OCI-LY3 (cell line): ENCODE measurements at regions not wholly inside any gene's neighbourhood (a gene's known extent, or its start where the extent isn't known, plus 50 kb on each side); places are given as distances from the start of the nearest gene placed in this dataset.

Experiments used
- H2AFZ ChIP-seq: fragments of 200-600, 300-600 bp; shearing (Covaris generic); 2 replicates; pipeline ENCODE4 v1.6.0; 2014; ENCODE audit warnings: antibody characterized with exemption, low read depth, low read length
- H3K27ac ChIP-seq: fragments of 200-600, 300-600 bp; sonication (generic); 2 replicates; pipeline ENCODE4 v1.5.1; 2014; ENCODE audit warnings: mild to moderate bottlenecking, low read length, moderate library complexity, mixed read lengths
- H3K27me3 ChIP-seq: fragments of 200-600, 300-600 bp; sonication (generic); 2 replicates; pipeline ENCODE4 v1.6.1; 2014; ENCODE audit warnings: low read depth, low read length, mixed read lengths
- H3K36me3 ChIP-seq: fragments of 200-600, 300-600 bp; sonication (generic); replicated peaks from 2 replicates; pipeline ENCODE3; 2014; ENCODE audit warnings: low read depth, low read length, mixed read lengths
- H3K4me1 ChIP-seq: fragments of 300-600, 200-600 bp; sonication (generic); 2 replicates; pipeline ENCODE4 v1.6.1; 2014; ENCODE audit warnings: low read length, mixed read lengths
- H3K4me2 ChIP-seq: fragments of 200-600, 300-600 bp; sonication (generic); 2 replicates; pipeline ENCODE4 v1.6.1; 2014; ENCODE audit warnings: low read length, mixed read lengths
- H3K4me3 ChIP-seq: fragments of 300-600, 200-600 bp; sonication (generic); 2 replicates; pipeline ENCODE4 v1.5.1; 2014; ENCODE audit warnings: antibody characterized with exemption, mild to moderate bottlenecking, low read length, moderate library complexity
- H3K79me2 ChIP-seq: fragments of 300-600, 200-600 bp; shearing (Covaris generic); 2 replicates; pipeline ENCODE4 v1.6.1; 2014; ENCODE audit warnings: mild to moderate bottlenecking, low read length, mixed read lengths
- H3K9ac ChIP-seq: fragments of 300-600, 200-600 bp; shearing (Covaris generic); 2 replicates; pipeline ENCODE4 v1.6.0; 2014; ENCODE audit warnings: mild to moderate bottlenecking, low read length, moderate library complexity
- H3K9me3 ChIP-seq: fragments of 200-600, 300-600 bp; shearing (Covaris generic); 2 replicates; pipeline ENCODE4 v1.6.1; 2014; ENCODE audit warnings: low read length, mixed read lengths; ENCODE audit not compliant: insufficient read depth
- H4K20me1 ChIP-seq: fragments of 200-600, 300-600 bp; sonication (generic); 2 replicates; pipeline ENCODE4 v1.6.1; 2016; ENCODE audit warnings: low read length, mixed read lengths; ENCODE audit not compliant: insufficient read depth
- EZH2phosphoT487 ChIP-seq: fragments of 200-600 bp; shearing (Covaris generic); IDR thresholded peaks from 2 replicates; pipeline ENCODE4 v1.6.1; 2018; ENCODE audit warnings: antibody characterized with exemption, mixed run types, low read depth
- TF ChIP-seq, protein P1 (sequence below): fragments of 200-600, 300-600 bp; sonication (generic); IDR thresholded peaks from 2 replicates; pipeline ENCODE4 v1.5.1; 2014; ENCODE audit warnings: antibody characterized with exemption, low read length, low read depth

DNA sequence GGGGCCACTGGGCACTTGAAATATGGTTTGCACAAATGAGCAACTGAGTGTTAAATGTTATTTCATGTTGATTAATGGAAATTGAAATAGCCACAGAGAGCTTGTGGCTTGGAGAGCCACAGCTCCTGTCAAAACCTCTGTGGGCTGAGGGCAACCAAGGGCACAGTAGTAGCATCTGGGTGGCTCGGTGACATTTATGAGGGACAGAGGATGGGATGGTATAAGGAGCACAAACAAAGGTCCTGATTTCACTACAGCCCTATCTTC is 215.9 kb downstream of the SOX9 start:
- TF ChIP-seq EZH2phosphoT487: no peak
- TF ChIP-seq, protein P1, sequence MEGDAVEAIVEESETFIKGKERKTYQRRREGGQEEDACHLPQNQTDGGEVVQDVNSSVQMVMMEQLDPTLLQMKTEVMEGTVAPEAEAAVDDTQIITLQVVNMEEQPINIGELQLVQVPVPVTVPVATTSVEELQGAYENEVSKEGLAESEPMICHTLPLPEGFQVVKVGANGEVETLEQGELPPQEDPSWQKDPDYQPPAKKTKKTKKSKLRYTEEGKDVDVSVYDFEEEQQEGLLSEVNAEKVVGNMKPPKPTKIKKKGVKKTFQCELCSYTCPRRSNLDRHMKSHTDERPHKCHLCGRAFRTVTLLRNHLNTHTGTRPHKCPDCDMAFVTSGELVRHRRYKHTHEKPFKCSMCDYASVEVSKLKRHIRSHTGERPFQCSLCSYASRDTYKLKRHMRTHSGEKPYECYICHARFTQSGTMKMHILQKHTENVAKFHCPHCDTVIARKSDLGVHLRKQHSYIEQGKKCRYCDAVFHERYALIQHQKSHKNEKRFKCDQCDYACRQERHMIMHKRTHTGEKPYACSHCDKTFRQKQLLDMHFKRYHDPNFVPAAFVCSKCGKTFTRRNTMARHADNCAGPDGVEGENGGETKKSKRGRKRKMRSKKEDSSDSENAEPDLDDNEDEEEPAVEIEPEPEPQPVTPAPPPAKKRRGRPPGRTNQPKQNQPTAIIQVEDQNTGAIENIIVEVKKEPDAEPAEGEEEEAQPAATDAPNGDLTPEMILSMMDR: no peak

GRCh38 chr17:72338304-72338703 is 217.5 kb downstream of the SOX9 start:
- Histone ChIP-seq H3K9ac (no peak overlapping the region), H3K9me3 (no peaks in the 10 kb centered on the region), H4K20me1 (no peaks in the 10 kb centered on the region), H3K27me3 (peaks cover 29% of the 10 kb centered on the region), H3K27ac (no peak overlapping the region), H3K4me2 (no peak overlapping the region), H3K79me2 (no peaks in the 10 kb centered on the region), H3K36me3 (no peaks in the 10 kb centered on the region), H2AFZ (no peak overlapping the region), H3K4me3 (no peak overlapping the region), H3K4me1 (no peaks in the 10 kb centered on the region)
- no peak for TF ChIP-seq EZH2phosphoT487
- TF ChIP-seq, protein P1: no peak

More for the DNA sequence above, 215.9 kb downstream of the SOX9 start:
- H3K27me3 ChIP-seq: peaks cover 29% of the 10 kb centered on the region
- H2AFZ ChIP-seq: no peak overlapping the region
- H3K9ac ChIP-seq: no peak overlapping the region
- no peaks in the 10 kb centered on the region for H3K79me2 ChIP-seq
- no peaks in the 10 kb centered on the region for H4K20me1 ChIP-seq
- peaks cover 9% of the 10 kb centered on the region for H3K4me1 ChIP-seq
- H3K4me3 ChIP-seq: no peak overlapping the region
- H3K27ac ChIP-seq: no peak overlapping the region
- H3K4me2 ChIP-seq: no peak overlapping the region
- H3K36me3 ChIP-seq: no peaks in the 10 kb centered on the region
- H3K9me3 ChIP-seq: no peaks in the 10 kb centered on the region

DNA sequence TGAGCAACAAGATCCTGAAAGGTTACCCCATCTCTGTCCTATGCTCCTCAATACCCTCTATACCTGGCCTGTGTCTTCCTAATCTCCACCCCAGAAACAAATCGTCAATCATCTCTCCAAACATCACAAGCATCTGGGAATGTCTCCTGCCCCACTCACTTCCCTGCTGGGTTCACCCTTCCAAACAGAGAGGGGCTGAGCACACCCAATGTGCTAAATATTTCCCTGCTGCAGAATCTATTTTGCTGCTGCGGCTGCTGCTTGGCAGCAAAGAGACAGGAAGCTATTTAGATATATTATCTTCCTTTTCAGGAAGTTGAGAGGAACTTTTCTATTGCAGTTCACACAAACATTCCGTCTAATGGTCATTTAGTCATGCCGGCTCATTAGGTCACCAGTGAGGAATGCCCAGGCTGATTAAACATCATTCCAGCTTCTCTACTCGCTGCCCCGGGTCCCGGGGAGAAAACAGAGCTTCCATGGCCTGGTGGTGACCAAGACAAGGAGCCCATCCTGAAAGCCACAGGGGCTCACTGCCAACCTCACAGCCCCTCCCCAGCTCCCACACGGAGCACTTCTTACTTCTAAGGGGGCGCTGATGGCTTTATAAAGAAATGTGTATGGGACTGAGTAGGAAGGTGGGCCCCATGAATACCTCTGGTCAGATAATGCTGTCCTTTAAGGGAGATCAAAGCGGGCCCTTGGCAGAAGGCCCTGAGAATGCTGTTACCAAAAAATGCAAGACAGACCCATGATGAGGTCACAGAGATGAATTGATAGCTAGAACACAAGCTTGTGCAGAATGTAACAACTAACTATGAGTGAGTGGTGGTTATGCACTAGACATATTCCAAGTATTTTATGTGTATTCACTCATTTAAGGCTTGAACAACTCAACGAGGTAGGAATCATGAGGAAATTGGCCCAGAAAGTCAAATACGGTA is 218.3 kb downstream of the SOX9 start:
- no peaks in the 10 kb centered on the region for H4K20me1 ChIP-seq
- H3K4me2 ChIP-seq: no peak overlapping the region
- TF ChIP-seq, protein P1: no peak
- TF ChIP-seq EZH2phosphoT487: no peak
- no peak overlapping the region for H3K4me3 ChIP-seq
- H3K27me3 ChIP-seq: peaks cover 29% of the 10 kb centered on the region
- no peak overlapping the region for H2AFZ ChIP-seq
- no peaks in the 10 kb centered on the region for H3K36me3 ChIP-seq
- H3K27ac ChIP-seq: no peak overlapping the region
- H3K9me3 ChIP-seq: 0 out of 2 replicates have a peak, but pooled peaks cover 1% of the 10 kb centered on the region
- no peaks in the 10 kb centered on the region for H3K79me2 ChIP-seq
- no peaks in the 10 kb centered on the region for H3K4me1 ChIP-seq
- no peak overlapping the region for H3K9ac ChIP-seq

- Histone ChIP-seq H2AFZ (no peak overlapping the region), H3K4me3 (no peak overlapping the region), H3K36me3 (no peaks in the 10 kb centered on the region), H3K4me2 (no peak overlapping the region), H3K4me1 (peaks cover 10% of the 10 kb centered on the region), H4K20me1 (no peaks in the 10 kb centered on the region), H3K9ac (no peak overlapping the region), H3K79me2 (no peaks in the 10 kb centered on the region), H3K27me3 (peaks cover 22% of the 10 kb centered on the region), H3K9me3 (0 out of 2 replicates have a peak, but pooled peaks cover 4% of the 10 kb centered on the region), H3K27ac (no peak overlapping the region)
- TF ChIP-seq EZH2phosphoT487: no peak
- TF ChIP-seq, protein P1: no peak
Observed at GRCh38 chr17:72340836-72341235, 220.0 kb downstream of the SOX9 start.
